GM12865 (cell line): ENCODE measurements at regions not wholly inside any gene's neighbourhood (a gene's known extent, or its start where the extent isn't known, plus 50 kb on each side); places are given as distances from the start of the nearest gene placed in this dataset.

Experiments used
- DNase-seq: peaks from one replicate; pipeline ENCODE4 v3.0.0; 2010; ENCODE audit warnings: low read depth
- H3K4me3 ChIP-seq: 2 replicates; pipeline ENCODE4 v1.5.1; 2011; ENCODE audit warnings: mild to moderate bottlenecking, low read depth, low read length, control low read depth
- CTCF ChIP-seq: IDR thresholded peaks from 2 replicates; pipeline ENCODE4 v1.5.1; 2011; ENCODE audit warnings: low read length, control low read depth, low read depth, inconsistent platforms; ENCODE audit not compliant: insufficient read depth; ENCODE audit errors: missing control alignments

DNA sequence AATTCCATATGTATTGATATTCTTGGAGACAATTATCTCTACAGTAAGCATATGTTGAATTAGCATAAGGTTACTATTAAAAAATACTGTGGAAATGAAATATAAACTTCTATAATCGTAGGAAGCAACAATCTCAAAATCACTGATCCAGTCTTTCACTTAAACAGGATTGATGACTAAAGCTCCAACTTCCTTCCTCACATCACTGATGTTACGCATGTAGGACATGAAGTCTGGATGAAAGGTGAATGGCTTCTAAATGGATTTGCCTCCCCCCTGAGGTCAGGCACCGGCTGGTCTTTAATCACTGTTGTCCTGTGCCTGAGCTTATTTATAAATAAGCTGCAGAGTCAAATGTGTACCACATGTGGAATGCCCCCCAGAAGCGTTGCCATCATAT lies 157.1 kb upstream of the NFIB start:
- no peak overlapping the region for H3K4me3 ChIP-seq
- no peak for TF ChIP-seq CTCF
- DNase-seq: no peak

GRCh38 chr9:14467675-14468374 lies 153.9 kb upstream of the NFIB start:
- H3K4me3 ChIP-seq: no peak overlapping the region
- TF ChIP-seq CTCF: no peak
- DNase-seq: no peak

- TF ChIP-seq CTCF: no peak
- no peak overlapping the region for H3K4me3 ChIP-seq
- DNase-seq: no peak
These were observed 152.9 kb upstream of the NFIB start for GRCh38 chr9:14466828-14467227.

- no peak for TF ChIP-seq CTCF
- H3K4me3 ChIP-seq: no peak overlapping the region
- DNase-seq: no peak
These were observed 152.5 kb upstream of the NFIB start for GRCh38 chr9:14466429-14466818.

DNA sequence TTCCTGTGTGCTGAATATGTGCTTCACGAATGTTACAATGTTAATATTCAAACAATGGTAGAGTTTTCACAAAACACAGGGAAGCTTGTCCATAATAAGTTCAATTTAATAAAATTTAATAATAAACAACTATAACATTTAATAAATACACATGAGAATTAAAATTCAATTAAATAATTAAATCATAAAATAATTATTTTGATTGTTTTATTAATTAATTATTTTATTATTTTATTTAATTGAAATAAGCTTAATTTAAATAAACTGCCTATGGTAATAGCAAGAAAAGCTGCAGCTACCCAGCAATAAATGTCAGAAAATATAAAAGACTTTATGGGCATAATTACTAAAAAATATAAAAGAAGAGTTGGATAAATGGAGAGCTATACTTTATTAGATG lies 149.0 kb upstream of the NFIB start:
- no peak for DNase-seq
- TF ChIP-seq CTCF: no peak
- no peak overlapping the region for H3K4me3 ChIP-seq

GRCh38 chr9:14455243-14455642 lies 141.3 kb upstream of the NFIB start:
- DNase-seq: no peak
- no peak for TF ChIP-seq CTCF

DNA sequence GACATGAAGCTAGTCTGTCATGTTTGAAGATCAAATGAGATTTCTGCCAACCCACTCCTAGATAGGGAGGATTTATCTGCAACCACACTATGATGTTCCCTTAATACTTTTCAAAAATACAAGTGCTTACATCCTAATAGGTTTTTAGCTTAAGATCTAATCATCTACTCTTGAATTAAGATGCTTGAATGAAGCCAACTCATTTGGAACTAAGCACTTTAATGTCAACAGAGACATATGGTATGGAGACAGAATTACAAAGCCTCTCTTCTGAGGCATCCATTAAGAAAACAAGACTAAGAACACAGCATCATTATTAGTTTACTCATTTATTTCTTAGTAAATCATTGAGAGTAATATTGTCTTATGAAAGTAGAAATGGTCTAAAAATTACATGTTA lies 139.3 kb upstream of the NFIB start:
- no peak for DNase-seq
- H3K4me3 ChIP-seq: no peak overlapping the region
- no peak for TF ChIP-seq CTCF

More at GRCh38 chr9:14455243-14455642, 141.3 kb upstream of the NFIB start:
- no peak overlapping the region for H3K4me3 ChIP-seq
